ENCODE measurements at regions not wholly inside any gene's neighbourhood (a gene's known extent, or its start where the extent isn't known, plus 50 kb on each side); places are given as distances from the start of the nearest gene placed in this dataset.

GRCh38 chr10:27440478-27440877 lies 63.6 kb upstream of the RAB18 start:
- no peak overlapping the region for H3K4me3 ChIP-seq (ENCODE audit: low read depth, low read length)
- no peak for TF ChIP-seq CTCF (IDR thresholded peaks at IDR 0.05; ENCODE audit: low read depth, low read length)

- no peak for TF ChIP-seq CTCF (IDR thresholded peaks at IDR 0.05; ENCODE audit: low read depth, low read length)
- H3K4me3 ChIP-seq (ENCODE audit: low read depth, low read length): no peak overlapping the region
Observed at GRCh38 chr10:27440021-27440420, 64.1 kb upstream of the RAB18 start.

- H3K4me3 ChIP-seq (ENCODE audit: low read depth, low read length): no peak overlapping the region
- TF ChIP-seq CTCF (IDR thresholded peaks at IDR 0.05; ENCODE audit: low read depth, low read length): no peak
Observed at GRCh38 chr10:27439101-27439500, 65.0 kb upstream of the RAB18 start.

DNA sequence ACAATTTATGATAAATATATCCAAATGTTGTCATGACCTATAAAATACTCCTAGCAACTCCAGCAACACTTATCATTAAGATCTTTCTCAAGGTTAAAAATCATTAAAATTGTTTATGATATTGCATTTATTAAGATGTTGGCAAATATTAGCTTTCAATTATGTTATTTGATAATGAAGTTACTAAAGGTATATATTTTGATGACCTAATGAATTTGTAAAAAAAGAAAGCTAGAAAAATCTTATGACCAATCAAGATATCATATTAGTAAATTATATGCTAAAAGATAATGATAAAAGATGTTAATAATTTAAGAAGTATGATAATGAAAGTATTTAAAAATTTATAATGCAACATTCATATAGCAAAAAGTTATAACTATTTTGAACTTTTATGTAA lies 66.3 kb upstream of the RAB18 start:
- no peak for TF ChIP-seq CTCF (IDR thresholded peaks at IDR 0.05; ENCODE audit: low read depth, low read length)

DNA sequence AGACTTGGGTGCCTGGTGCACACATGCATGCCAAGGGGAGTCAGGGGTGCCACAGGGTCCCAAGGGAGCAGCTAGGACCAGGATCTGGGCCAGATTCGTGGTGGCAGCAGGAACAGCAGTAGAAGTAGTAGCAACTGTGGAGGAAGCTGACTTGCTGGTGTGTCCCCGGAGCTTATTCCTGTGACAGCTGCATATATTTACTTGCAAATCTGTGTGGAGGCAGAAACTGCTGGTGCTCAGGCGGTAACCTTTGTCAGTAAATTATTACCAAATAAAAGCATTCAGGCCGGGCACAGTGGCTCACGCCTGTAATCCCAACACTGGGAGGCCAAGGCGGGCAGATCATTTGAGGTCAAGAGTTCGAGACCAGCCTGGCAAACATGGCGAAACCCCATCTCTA lies 67.4 kb upstream of the RAB18 start:
- no peak for TF ChIP-seq CTCF (IDR thresholded peaks at IDR 0.05; ENCODE audit: low read depth, low read length)
- H3K4me3 ChIP-seq (ENCODE audit: low read depth, low read length): no peak overlapping the region

More for the DNA sequence above, 66.3 kb upstream of the RAB18 start:
- H3K4me3 ChIP-seq (ENCODE audit: low read depth, low read length): no peak overlapping the region

DNA sequence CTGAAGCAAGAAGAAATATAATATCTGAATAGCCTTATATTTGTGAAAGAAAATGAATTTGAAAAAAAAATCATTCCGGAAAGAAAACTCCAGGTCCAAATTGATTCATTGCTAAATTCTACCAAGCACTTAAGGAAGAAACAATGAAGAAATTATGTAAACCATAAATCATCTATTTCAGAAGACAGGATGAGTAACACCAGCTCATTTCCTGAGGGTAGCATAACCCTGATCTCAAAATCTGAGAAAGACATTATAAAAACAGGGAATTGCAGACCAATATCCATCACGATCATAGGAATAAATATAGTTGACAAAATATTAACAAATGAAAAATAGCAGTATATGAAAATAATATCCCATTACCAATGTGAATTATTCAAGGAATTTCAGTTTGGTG lies 70.1 kb upstream of the RAB18 start:
- no peak overlapping the region for H3K4me3 ChIP-seq (ENCODE audit: low read depth, low read length)
- no peak for TF ChIP-seq CTCF (IDR thresholded peaks at IDR 0.05; ENCODE audit: low read depth, low read length)

DNA sequence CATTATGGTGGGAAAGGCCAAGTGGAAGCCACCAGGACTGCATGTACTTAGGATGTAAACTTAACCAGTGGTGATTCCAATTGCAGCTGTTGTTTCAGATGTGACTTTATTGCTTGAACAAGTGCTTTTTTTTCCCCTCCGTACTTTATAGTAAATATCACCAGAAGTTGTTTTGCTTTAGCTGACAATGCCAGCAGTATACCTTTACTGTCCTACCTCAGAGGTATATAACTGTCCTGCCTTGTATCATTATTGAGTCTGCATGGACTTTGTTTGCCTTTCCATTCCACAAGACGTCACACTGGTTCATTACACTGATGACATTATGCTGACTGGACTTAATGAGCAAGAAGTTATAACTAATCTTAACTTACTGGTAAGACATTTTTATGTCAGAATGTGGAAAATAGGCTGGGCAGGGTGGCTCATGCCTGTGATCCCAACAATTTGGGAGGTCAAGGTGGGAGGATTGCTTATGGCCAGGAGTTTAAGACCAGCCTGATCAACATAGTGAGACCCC lies 77.1 kb upstream of the RAB18 start:
- no peak overlapping the region for H3K4me3 ChIP-seq (ENCODE audit: low read depth, low read length)
- TF ChIP-seq CTCF (IDR thresholded peaks at IDR 0.05; ENCODE audit: low read depth, low read length): no peak
